Smooth muscle cell (in vitro differentiated cells): ENCODE measurements at regions not wholly inside any gene's neighbourhood (a gene's known extent, or its start where the extent isn't known, plus 50 kb on each side); places are given as distances from the start of the nearest gene placed in this dataset.
"Not testable (repeated sequence)": the region's sequence is repeated elsewhere in the genome, so short reads cannot be mapped to it uniquely, and the experiment has no call there.

Source experiments
- DNase-seq: peaks from one replicate; lab custom pipeline; 2025; ENCODE audit not compliant: unreplicated experiment; lab: John Stamatoyannopoulos, UW
- H2AFZ ChIP-seq: fragments of 200-600 bp; sonication (generic); 2 replicates; pipeline ENCODE4 v1.6.0; 2016; ENCODE audit warnings: antibody characterized with exemption, low read depth, mild to moderate bottlenecking
- H3F3A ChIP-seq: fragments of 200-600 bp; sonication (generic); 2 replicates; pipeline ENCODE4 v1.6.0; 2017; ENCODE audit warnings: antibody characterized with exemption, low read depth
- H3K27ac ChIP-seq: fragments of 200-600 bp; sonication (generic); 2 replicates; pipeline ENCODE4 v1.5.1; 2016; ENCODE audit warnings: low read depth, mild to moderate bottlenecking
- H3K27me3 ChIP-seq: fragments of 200-600 bp; sonication (generic); 2 replicates; pipeline ENCODE4 v1.6.1; 2016; ENCODE audit warnings: low read depth, mild to moderate bottlenecking
- H3K36me3 ChIP-seq: fragments of 200-600 bp; sonication (generic); 2 replicates; pipeline ENCODE4 v1.5.1; 2016; ENCODE audit warnings: low read depth
- H3K4me1 ChIP-seq: fragments of 200-600 bp; sonication (generic); 2 replicates; pipeline ENCODE4 v1.5.1; 2016; ENCODE audit warnings: low read depth
- H3K4me2 ChIP-seq: fragments of 200-600 bp; sonication (generic); 2 replicates; pipeline ENCODE4 v1.6.0; 2016; ENCODE audit warnings: mild to moderate bottlenecking
- H3K4me3 ChIP-seq: fragments of 200-600 bp; sonication (generic); 2 replicates; pipeline ENCODE4 v1.5.1; 2016; ENCODE audit warnings: mild to moderate bottlenecking
- H3K79me2 ChIP-seq: fragments of 200-600 bp; sonication (generic); 2 replicates; pipeline ENCODE4 v1.6.0; 2016; ENCODE audit warnings: low read depth, mild to moderate bottlenecking
- H3K9ac ChIP-seq: fragments of 200-600 bp; sonication (generic); 2 replicates; pipeline ENCODE4 v1.6.0; 2016; ENCODE audit warnings: low read depth
- H3K9me3 ChIP-seq: fragments of 200-600 bp; sonication (generic); replicated peaks from 2 replicates; pipeline ENCODE4 v1.5.1; 2016; ENCODE audit warnings: low read depth
- H4K20me1 ChIP-seq: fragments of 200-600 bp; sonication (generic); 2 replicates; pipeline ENCODE4 v1.6.0; 2016; ENCODE audit warnings: low read depth
- WGBS: methylation state at CpG from one replicate; pipeline ENCODE4 v1.1.7; 2016; ENCODE audit warnings: low lambda C conversion rate; 5-methylcytosine and 5-hydroxymethylcytosine counted together
- TF ChIP-seq, protein P1 (sequence below): fragments of 200-600 bp; sonication (generic); IDR thresholded peaks from 2 replicates; pipeline ENCODE4 v1.5.1; 2017; ENCODE audit warnings: borderline replicate concordance, mild to moderate bottlenecking, antibody characterized with exemption; ENCODE audit not compliant: insufficient read depth, poor library complexity, severe bottlenecking

DNA sequence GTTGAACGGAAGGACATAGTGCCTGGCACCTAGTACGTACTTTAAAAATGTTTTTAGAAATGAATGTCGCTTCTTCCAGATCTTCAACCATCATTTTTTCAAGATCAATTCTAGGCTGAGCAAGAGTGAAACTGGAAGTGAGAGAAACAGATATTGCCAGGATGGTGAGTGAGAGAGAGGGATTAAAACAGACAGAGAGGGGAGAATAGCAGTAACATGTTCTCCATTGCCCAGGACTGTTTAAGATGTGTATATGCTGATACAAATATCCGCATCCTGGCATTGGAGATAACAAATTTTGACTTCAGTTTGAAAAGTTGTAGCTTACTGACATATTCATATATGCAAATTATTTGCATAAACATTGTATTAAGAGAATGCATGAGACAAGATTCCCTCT is 1156.1 kb downstream of the TBL1XR1 start:
- Histone ChIP-seq H3K4me3 (no peak overlapping the region), H3F3A (no peaks in the 10 kb centered on the region), H2AFZ (no peak overlapping the region), H3K79me2 (no peaks in the 10 kb centered on the region), H3K9me3 (no peaks in the 10 kb centered on the region), H3K4me1 (no peaks in the 10 kb centered on the region), H3K9ac (no peak overlapping the region), H3K36me3 (no peaks in the 10 kb centered on the region), H3K4me2 (no peak overlapping the region), H4K20me1 (no peaks in the 10 kb centered on the region), H3K27me3 (no peaks in the 10 kb centered on the region), H3K27ac (no peak overlapping the region)
- DNase-seq, result no peak
- WGBS, result 94% methylated on average over 4 of the region's 4 CpGs
- TF ChIP-seq, protein P1, sequence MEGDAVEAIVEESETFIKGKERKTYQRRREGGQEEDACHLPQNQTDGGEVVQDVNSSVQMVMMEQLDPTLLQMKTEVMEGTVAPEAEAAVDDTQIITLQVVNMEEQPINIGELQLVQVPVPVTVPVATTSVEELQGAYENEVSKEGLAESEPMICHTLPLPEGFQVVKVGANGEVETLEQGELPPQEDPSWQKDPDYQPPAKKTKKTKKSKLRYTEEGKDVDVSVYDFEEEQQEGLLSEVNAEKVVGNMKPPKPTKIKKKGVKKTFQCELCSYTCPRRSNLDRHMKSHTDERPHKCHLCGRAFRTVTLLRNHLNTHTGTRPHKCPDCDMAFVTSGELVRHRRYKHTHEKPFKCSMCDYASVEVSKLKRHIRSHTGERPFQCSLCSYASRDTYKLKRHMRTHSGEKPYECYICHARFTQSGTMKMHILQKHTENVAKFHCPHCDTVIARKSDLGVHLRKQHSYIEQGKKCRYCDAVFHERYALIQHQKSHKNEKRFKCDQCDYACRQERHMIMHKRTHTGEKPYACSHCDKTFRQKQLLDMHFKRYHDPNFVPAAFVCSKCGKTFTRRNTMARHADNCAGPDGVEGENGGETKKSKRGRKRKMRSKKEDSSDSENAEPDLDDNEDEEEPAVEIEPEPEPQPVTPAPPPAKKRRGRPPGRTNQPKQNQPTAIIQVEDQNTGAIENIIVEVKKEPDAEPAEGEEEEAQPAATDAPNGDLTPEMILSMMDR, result no peak

DNA sequence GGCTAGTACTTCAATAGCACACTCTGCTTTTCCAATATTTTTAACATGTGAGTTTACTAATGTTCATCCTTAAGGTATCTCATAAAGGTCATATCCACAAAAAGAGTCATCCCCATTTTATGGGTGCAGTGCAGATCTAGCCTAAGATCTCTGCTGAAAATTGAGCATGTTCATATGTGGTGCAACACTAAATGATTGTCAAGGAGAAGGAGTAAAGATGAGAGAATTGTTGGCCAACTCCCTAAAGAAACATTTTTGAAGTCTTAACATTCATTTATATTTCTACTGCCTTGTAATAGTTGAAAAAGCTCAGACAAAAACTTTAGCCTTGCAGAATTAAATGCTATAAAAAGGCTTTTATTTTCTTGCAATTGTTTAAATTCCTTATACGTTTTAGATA is 1159.6 kb downstream of the TBL1XR1 start:
- H3K4me2 ChIP-seq, result no peak overlapping the region
- no peak for DNase-seq
- no peaks in the 10 kb centered on the region for H4K20me1 ChIP-seq
- no peak overlapping the region for H3K9ac ChIP-seq
- no peaks in the 10 kb centered on the region for H3K9me3 ChIP-seq
- no peaks in the 10 kb centered on the region for H3F3A ChIP-seq
- no peak overlapping the region for H2AFZ ChIP-seq
- H3K36me3 ChIP-seq, result no peaks in the 10 kb centered on the region
- H3K79me2 ChIP-seq, result no peaks in the 10 kb centered on the region
- no peaks in the 10 kb centered on the region for H3K4me1 ChIP-seq
- TF ChIP-seq, protein P1, result no peak
- WGBS, result 80% methylated on average over 1 of the region's 1 CpG
- H3K4me3 ChIP-seq, result no peak overlapping the region
- no peak overlapping the region for H3K27ac ChIP-seq
- H3K27me3 ChIP-seq, result no peaks in the 10 kb centered on the region

DNA sequence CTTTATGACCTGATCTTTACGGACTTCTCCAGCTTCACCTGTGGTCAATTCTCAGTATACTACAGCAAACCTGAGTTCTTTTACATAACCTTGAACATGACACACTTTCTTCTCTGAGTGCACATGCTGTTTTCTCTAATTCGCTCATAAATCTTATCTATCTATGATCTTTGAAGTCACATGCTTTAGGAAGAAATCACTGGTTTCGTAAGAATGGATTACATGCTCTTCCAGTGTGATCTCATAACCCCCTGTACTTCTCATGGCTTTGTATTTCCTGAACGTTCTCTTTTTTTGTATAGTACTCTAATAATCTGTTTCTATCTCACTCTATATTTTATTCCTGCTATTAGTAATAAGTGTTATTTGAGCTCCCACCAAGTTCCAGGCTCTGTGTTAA is 1165.2 kb downstream of the TBL1XR1 start:
- WGBS, result 78% methylated on average over 4 of the region's 4 CpGs
- DNase-seq, result no peak

DNA sequence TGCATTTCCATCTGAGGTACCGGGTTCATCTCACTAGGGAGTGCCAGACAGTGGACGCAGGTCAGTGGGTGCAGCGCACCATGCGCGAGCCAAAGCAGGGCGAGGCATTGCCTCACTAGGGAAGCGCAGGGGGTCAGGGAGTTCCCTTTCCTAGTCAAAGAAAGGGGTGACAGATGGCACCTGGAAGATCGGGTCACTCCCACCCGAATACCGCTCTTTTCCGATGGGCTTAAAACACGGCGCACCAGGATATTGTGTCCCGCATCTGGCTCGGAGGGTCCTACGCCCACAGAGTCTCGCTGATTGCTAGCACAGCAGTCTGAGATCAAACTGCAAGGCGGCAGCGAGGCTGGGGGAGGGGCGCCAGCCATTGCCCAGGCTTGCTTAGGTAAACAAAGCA is 1157.1 kb downstream of the NAALADL2 start:
- 80% methylated on average over 20 of the region's 20 CpGs for WGBS
- DNase-seq, H3K79me2 ChIP-seq, H3K9me3 ChIP-seq, H3K4me2 ChIP-seq, H3K27ac ChIP-seq, H3K4me1 ChIP-seq, H3K36me3 ChIP-seq, H3F3A ChIP-seq, H4K20me1 ChIP-seq, H3K4me3 ChIP-seq, H2AFZ ChIP-seq, H3K27me3 ChIP-seq, H3K9ac ChIP-seq: not testable (repeated sequence)

More for the DNA sequence above, 1165.2 kb downstream of the TBL1XR1 start:
- Histone ChIP-seq H3K27me3 (no peaks in the 10 kb centered on the region), H2AFZ (no peak overlapping the region), H3K9ac (no peak overlapping the region), H3K4me1 (no peaks in the 10 kb centered on the region), H3K4me2 (no peak overlapping the region), H3K27ac (no peak overlapping the region), H4K20me1 (no peaks in the 10 kb centered on the region), H3K79me2 (no peaks in the 10 kb centered on the region), H3K4me3 (no peak overlapping the region), H3F3A (no peaks in the 10 kb centered on the region), H3K36me3 (no peaks in the 10 kb centered on the region), H3K9me3 (no peaks in the 10 kb centered on the region)
- TF ChIP-seq, protein P1, result no peak

DNA sequence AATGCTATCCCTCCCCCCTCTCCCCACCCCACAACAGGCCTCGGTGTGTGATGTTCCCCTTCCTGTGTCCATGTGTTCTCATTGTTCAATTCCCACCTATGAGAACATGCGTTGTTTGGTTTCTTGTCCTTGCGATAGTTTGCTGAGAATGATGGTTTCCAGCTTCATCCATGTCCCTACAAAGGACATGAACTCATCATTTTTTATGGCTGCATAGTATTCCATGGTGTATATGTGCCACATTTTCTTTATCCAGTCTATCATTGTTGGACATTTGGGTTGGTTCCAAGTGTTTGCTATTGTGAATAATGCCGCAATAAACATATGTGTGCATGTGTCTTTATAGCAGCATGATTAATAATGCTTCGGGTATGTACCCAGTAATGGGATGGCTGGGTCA is 1156.1 kb downstream of the NAALADL2 start:
- not testable (repeated sequence) for DNase-seq, H3K79me2 ChIP-seq, H3F3A ChIP-seq, H3K4me3 ChIP-seq, H3K9ac ChIP-seq, H3K4me2 ChIP-seq, H3K27me3 ChIP-seq, H3K36me3 ChIP-seq, H3K4me1 ChIP-seq, H2AFZ ChIP-seq, H4K20me1 ChIP-seq, H3K9me3 ChIP-seq, H3K27ac ChIP-seq
- WGBS, result 94% methylated on average over 5 of the region's 5 CpGs
